ENCODE measurements at regions not wholly inside any gene's neighbourhood (a gene's known extent, or its start where the extent isn't known, plus 50 kb on each side); places are given as distances from the start of the nearest gene placed in this dataset.
A peak's percentile ranks its signal among the peaks of the same experiment; 100 is the strongest.
"Not testable (repeated sequence)": the region's sequence is repeated elsewhere in the genome, so short reads cannot be mapped to it uniquely, and the experiment has no call there.

DNA sequence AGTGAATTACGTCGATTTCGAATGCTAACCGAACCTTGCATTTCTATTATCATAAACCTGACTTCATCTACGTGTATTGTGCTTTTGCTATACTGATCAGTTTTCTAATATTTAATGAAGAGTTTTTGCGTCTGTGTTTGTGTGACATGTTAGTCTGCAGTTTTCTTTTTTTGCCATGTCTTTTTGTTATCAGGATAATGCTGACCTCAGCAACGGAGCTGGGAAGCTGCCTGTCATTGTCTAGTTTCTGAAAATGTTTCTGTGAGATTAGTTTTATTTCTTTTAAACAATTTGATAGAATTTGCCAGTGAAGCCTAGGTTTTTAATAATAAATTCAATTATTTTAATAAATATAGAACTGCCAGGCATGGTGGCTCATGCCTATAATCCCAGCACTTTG is 139.3 kb downstream of the LAT start:
- not testable (repeated sequence) for FAIRE-seq

DNA sequence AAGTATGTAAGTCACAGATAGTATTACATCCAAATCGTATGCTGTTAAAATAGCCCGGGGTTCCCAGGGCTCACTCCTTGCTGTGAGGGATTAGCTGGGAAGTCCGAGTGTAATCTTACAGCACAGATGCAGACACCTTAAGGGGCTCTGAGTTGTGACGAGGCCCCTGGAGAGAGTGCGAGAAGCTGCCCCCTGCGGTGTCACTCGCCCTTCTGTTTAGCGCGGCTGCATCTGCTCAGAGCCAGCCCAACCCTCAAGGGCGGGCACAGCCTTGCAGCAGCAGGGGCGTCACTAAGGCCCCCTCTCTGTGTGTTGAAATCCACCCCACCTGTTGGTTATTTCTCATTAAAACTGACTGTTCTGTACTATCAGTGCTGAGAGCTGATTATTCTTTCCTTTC is 135.8 kb downstream of the LAT start:
- not testable (repeated sequence) for FAIRE-seq

DNA sequence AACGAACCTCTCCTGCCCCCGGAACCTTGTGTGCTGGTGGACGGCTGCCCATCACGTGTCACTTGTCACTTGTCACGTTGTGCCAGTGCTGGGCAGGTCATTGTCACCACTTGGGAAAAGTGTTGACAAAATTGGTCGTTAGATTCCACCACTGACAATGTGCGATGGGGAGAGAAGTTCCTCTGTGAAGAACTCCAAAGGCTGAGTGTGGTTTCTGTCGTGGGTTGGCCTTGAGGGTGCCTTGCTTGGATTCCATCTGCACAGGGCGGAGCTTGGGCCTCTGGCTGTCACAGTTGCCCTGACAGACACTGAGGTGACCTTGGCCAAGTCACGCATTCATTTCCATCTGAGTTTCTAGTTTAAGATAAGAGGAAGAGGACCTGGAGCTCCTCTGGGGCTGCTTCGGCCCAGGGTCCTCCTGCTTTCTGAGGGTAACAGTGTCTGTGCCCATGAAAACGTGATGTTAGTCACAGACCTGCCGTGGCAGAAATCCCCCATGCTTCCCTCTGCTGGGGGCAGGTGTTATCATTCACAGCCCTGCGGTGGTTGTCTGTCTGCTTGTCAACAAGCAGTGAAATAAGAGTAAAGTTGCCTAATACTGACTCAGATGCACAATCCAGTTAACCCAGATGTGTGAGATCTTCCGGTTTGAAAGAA is 133.6 kb downstream of the LAT start:
- not testable (repeated sequence) for FAIRE-seq

DNA sequence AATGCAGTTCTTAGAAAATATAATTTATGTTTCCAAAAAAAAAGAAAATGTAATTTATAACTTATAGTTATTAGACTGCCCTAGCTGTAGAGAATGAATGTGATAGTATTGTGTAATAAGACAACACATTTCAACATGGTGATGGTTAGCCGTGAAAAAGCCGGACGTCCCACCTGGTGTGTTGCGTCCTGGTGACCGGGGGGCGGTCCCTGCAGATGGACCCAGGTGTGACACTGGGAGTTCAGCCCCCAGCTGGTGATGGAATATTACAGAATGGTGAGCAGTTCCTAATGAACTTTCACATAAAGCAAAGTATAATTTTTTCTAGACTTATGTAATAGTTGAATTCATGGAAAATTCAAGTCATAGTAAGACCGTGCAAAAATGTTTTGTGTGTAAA is 132.8 kb downstream of the LAT start:
- no peak for FAIRE-seq

GRCh38 chr16:29116980-29117379 is 132.1 kb downstream of the LAT start:
- FAIRE-seq: no peak

DNA sequence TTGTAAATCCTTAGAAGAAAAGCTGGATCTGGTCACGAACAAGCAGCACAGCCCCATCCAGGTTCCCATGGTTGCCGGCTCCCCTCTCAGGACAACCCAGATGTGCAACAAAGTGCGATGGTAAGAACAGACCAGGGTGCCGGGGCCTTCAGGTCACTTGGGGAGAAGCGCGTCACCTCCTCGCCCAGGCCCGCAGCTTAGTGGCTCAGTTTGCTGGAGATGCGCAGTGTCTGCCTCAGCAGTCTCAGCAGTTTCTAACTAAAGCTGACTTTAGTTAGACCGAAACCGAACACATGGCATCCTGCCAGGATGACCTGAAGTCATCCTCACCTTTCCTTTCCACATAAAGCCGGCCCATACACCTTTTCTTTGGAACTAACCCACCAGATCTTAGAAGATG is 131.4 kb downstream of the LAT start:
- not testable (repeated sequence) for FAIRE-seq

GRCh38 chr16:29115802-29116141 is 130.9 kb downstream of the LAT start:
- not testable (repeated sequence) for FAIRE-seq

DNA sequence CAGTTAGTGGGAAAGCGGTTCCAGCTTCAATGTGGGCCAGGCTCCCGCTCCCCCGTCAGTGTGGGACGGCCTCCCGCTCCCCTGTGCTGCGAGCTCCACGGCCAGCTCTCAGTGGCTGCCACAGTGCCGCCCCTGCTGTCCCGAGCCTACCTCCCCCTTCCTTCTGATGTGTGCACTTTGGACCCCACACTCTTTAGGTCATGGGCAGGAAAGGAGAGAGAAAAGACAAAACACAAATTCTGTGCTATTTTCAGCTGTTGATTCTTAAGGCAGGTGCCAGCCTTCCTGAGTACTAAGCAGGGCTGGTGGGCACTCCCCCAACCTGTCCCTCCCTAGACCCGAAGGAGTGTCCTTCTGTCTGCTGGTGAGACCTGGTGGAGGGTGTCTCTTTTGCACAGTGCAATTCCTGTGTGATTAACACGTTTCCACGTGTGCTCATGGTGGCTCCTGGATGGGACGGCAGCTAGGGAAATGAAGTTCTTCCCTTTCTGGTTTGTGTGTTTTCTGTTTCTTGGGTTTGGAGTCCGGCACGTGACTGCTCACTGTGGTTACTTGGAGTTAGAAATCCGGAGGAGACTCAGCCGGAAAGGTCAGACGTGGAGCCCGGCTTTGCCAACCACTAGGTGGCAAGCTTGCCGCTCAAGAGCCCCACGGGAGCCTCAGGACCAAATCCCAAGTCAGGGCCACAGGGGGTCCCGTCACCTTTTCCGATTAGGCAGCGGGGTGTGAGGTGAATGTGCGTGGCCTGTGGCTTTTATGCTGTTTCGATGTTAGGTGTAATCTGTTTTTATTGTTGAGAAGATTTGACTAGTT is 130.3 kb downstream of the LAT start:
- not testable (repeated sequence) for FAIRE-seq

GRCh38 chr16:29114574-29114973 is 129.7 kb downstream of the LAT start:
- no peak for FAIRE-seq

GRCh38 chr16:29113446-29113845 is 128.6 kb downstream of the LAT start:
- not testable (repeated sequence) for FAIRE-seq

- no peak for FAIRE-seq
Observed at GRCh38 chr16:29112755-29113347, 128.0 kb downstream of the LAT start.

- not testable (repeated sequence) for FAIRE-seq
Observed at GRCh38 chr16:29111901-29112680, 127.2 kb downstream of the LAT start.

DNA sequence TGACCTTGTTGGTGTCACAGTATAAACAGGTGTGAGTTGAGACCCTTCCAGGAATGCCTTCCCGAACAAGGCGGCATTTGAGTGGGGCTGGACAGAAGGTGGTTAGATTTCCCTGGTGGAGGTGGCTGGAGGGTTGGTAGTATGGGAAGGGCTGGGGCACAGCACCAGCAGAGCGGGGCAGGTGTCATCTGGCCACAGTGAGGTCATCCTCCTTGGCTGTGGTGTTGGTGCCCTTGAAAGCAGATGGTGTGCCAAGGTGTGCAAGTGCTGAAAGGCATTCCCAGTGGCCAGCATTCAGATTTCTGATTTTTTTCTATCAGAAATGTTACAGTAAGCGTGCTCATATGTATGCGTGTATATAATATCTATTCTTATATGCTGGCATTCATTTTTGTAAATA is 126.6 kb downstream of the LAT start:
- no peak for FAIRE-seq

DNA sequence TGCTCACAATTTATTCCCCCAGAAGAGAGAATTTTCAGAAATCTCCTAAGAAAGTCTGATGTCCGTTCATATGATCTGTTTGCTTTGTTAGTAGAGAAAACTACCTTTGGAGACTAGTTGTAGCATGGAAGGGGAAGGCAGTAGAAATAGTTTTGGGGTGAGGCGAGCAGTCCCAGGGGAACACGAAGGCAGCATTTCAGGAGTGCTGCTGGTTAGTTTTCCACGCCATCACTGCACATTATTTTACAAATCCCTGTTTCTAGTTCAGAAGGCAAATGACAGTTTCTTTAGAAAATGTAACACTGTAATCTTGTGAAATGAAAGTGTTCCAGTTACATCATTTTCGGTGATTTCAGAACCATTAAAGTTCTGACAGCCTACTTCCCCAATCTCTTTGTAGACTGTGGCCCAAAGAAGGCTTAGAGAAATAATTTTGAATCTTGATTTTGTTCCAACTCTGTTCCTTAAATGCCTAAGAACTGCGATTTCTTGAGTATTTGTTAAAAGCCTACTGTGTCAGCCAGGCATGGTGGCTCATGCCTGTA is 123.8 kb downstream of the LAT start:
- FAIRE-seq: not testable (repeated sequence)

- no peak for FAIRE-seq
Observed at GRCh38 chr16:29107299-29107698, 122.4 kb downstream of the LAT start.

GRCh38 chr16:29106259-29106908 is 121.5 kb downstream of the LAT start:
- not testable (repeated sequence) for FAIRE-seq

GRCh38 chr16:29104600-29104999 is 119.7 kb downstream of the LAT start:
- peak; percentile 89 for FAIRE-seq

GRCh38 chr16:29097965-29098364 is 113.1 kb downstream of the LAT start:
- FAIRE-seq: not testable (repeated sequence)

- not testable (repeated sequence) for FAIRE-seq
Observed at GRCh38 chr16:29094729-29095624, 110.1 kb downstream of the LAT start.

DNA sequence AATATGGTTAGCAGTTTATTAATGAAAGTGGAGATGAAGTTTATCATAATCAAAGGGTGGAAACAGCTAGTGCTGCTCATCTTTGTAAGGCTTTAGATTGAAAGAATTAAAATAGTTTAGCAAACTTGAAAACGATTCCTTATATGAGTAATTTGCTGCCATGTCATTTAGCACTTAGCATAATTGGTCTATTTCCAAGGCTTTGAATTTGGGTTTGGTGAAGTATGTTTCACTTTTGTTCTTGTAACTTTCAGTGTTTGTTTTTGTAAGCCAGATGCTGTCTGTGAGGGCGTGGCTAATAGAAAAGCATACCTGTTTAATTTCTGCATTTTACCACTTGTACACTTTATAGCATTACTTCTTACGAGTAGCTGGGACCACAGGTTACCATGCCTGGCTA is 109.5 kb downstream of the LAT start:
- not testable (repeated sequence) for FAIRE-seq

GRCh38 chr16:29089679-29090078 is 104.8 kb downstream of the LAT start:
- not testable (repeated sequence) for FAIRE-seq

Data from colon (tissue), 2 donors.